ENCODE measurements at regions not wholly inside any gene's neighbourhood (a gene's known extent, or its start where the extent isn't known, plus 50 kb on each side); places are given as distances from the start of the nearest gene placed in this dataset.

DNA sequence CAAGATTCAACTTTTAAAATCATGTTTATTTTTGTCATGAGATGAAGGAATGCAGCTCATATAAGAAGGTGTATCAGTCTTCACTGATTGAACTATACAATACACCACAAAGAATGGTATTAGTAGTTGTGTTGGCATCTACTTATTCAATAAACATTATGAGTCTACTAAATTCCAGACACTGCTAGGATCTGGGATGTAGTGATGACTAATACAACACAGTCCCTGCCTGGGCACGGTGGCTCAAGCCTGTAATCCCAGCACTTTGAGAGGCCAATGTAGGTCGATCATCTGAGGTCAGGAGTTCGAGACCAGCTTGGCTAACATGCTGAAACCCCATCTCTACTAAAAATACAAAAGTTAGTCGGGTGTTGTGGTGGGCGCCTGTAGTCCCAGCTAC lies 171.4 kb upstream of the NFIB start:
- DNase-seq = no peak
- Histone ChIP-seq H3K4me1 (peaks cover 4% of the 10 kb centered on the region; the same call in 1 of the 2 replicates), H3K4me3 (ENCODE audit: low read depth, low read length) (no peak overlapping the region)

DNA sequence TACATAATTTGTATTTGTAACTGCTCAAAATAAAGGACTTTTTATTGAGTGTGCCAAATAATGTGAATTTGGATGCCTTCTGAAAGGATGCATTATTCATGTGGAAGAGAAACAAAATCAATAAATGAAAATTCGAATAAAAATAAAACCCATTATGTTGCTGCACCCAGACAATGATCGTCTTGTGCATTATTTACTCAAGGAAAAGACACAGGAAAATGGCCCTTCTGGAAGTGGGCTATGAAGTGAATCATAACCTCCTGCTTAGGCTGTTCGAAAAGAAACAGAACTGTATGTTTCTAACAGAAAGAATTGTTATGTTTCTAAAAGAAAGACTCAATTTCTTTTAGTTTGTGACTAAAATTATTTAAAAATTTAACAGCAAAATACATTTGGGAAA lies 168.9 kb upstream of the NFIB start:
- H3K4me1 ChIP-seq = peaks cover 4% of the 10 kb centered on the region; the same call in 1 of the 2 replicates
- TF ChIP-seq, protein P1, sequence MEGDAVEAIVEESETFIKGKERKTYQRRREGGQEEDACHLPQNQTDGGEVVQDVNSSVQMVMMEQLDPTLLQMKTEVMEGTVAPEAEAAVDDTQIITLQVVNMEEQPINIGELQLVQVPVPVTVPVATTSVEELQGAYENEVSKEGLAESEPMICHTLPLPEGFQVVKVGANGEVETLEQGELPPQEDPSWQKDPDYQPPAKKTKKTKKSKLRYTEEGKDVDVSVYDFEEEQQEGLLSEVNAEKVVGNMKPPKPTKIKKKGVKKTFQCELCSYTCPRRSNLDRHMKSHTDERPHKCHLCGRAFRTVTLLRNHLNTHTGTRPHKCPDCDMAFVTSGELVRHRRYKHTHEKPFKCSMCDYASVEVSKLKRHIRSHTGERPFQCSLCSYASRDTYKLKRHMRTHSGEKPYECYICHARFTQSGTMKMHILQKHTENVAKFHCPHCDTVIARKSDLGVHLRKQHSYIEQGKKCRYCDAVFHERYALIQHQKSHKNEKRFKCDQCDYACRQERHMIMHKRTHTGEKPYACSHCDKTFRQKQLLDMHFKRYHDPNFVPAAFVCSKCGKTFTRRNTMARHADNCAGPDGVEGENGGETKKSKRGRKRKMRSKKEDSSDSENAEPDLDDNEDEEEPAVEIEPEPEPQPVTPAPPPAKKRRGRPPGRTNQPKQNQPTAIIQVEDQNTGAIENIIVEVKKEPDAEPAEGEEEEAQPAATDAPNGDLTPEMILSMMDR (IDR thresholded peaks at IDR 0.05; ENCODE audit: low read depth, low read length) = no peak

More for the DNA sequence above, 171.4 kb upstream of the NFIB start:
- no peaks in the 10 kb centered on the region for H3K27me3 ChIP-seq
- TF ChIP-seq, protein P1 (IDR thresholded peaks at IDR 0.05; ENCODE audit: low read depth, low read length) = no peak
- H3K36me3 ChIP-seq = no peaks in the 10 kb centered on the region
- no peaks in the 10 kb centered on the region for H3K9me3 ChIP-seq

DNA sequence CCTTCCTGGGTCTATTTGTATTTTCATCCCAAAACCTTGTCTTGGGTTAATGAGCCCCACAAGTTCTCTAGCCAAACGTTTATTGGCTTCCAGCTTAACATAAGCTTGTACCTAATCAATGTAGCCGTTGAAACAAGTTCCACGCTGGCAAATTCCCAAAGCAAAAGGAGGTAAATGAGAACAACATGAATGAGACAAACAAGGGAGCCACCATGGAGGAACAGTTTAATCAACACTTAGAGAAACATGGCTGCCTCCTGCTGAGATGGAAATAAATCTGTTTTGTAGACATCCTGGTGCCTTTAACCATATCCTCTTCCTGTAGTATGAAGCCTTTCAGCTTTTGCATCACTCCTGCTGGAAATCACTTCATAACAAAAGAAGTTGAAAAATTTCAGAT lies 166.6 kb upstream of the NFIB start:
- H3K36me3 ChIP-seq = no peaks in the 10 kb centered on the region
- TF ChIP-seq, protein P1 (IDR thresholded peaks at IDR 0.05; ENCODE audit: low read depth, low read length) = no peak

More for the DNA sequence above, 168.9 kb upstream of the NFIB start:
- no peak overlapping the region for H3K4me3 ChIP-seq (ENCODE audit: low read depth, low read length)
- H3K9me3 ChIP-seq = no peaks in the 10 kb centered on the region
- no peaks in the 10 kb centered on the region for H3K36me3 ChIP-seq
- DNase-seq = no peak
- H3K27me3 ChIP-seq = no peaks in the 10 kb centered on the region

DNA sequence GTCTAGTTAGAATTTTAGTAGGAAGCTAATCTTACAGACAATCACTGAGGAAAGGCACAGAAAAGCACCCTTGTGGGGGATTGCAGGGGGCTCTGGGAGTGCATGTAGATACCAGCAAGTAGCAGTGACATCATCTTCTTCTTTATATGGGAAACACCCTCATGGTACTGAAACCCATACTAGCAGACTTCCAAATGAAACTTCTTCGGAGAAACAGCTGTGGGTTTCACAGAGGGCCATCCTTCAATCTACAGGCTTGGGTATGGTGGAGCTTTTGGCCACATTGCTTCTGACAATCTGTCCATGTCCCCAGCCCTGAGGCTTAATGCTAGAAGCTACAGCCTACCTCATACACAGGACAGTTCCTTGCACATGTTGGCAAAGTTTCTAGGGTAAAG lies 165.2 kb upstream of the NFIB start:
- Histone ChIP-seq H3K27me3 (no peaks in the 10 kb centered on the region), H3K36me3 (no peaks in the 10 kb centered on the region), H3K9me3 (no peaks in the 10 kb centered on the region), H3K4me3 (ENCODE audit: low read depth, low read length) (no peak overlapping the region), H3K4me1 (peaks cover 4% of the 10 kb centered on the region; the same call in 1 of the 2 replicates)
- DNase-seq = no peak
- TF ChIP-seq, protein P1 (IDR thresholded peaks at IDR 0.05; ENCODE audit: low read depth, low read length) = no peak

More for the DNA sequence above, 166.6 kb upstream of the NFIB start:
- Histone ChIP-seq H3K4me3 (ENCODE audit: low read depth, low read length) (no peak overlapping the region), H3K27me3 (no peaks in the 10 kb centered on the region), H3K9me3 (no peaks in the 10 kb centered on the region), H3K4me1 (peaks cover 4% of the 10 kb centered on the region; the same call in 1 of the 2 replicates)
- DNase-seq = no peak

DNA sequence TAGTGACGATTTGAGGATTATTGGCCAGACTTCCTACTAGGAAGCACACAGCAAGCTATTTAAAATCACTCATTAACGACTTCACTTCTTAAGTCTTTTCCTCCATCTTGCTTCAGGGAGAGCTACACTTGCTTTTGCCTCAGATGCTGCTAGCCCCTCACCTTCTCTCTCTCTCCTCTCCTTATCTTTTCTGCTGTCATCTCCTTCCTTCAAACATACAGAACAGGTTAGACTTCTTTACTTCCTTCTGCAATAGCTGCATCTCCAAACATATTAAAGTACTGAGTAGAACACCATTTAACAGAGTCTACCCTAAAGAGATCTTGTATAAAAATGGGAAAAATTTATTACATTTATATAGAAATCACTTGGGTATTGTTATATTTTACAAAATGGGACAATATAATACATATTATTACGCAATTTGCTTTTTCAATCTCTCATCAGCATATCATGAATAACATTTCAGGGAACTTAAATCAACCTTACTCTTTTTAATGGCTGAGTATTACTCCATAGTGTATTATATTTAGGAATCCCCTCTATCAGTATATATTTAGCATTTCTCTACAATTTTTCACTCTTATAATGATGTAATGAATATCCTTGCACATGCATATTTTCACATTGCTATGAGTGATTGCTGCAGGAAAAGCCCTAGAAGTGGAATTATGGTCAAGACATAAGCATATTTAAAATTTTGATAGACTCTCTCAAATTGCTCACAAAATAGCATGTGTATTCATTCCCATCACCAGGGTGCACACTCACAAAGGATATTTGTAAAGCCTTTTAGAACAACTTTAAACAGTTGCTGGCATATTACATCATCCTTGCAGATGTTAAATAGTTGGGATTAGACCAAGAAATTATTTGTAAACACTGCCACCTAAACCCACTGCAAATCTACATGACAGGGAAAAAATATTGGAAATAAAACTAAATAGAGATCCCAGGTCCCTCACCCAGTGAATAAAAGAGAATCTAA lies 164.5 kb upstream of the NFIB start:
- TF ChIP-seq, protein P1 (IDR thresholded peaks at IDR 0.05; ENCODE audit: low read depth, low read length) = no peak
- Histone ChIP-seq H3K4me1 (peaks cover 4% of the 10 kb centered on the region; the same call in 1 of the 2 replicates), H3K27me3 (no peaks in the 10 kb centered on the region), H3K4me3 (ENCODE audit: low read depth, low read length) (no peak overlapping the region), H3K9me3 (no peaks in the 10 kb centered on the region), H3K36me3 (no peaks in the 10 kb centered on the region)
- no peak for DNase-seq

DNA sequence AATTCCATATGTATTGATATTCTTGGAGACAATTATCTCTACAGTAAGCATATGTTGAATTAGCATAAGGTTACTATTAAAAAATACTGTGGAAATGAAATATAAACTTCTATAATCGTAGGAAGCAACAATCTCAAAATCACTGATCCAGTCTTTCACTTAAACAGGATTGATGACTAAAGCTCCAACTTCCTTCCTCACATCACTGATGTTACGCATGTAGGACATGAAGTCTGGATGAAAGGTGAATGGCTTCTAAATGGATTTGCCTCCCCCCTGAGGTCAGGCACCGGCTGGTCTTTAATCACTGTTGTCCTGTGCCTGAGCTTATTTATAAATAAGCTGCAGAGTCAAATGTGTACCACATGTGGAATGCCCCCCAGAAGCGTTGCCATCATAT lies 157.1 kb upstream of the NFIB start:
- H3K27me3 ChIP-seq = no peaks in the 10 kb centered on the region
- no peak for DNase-seq
- no peaks in the 10 kb centered on the region for H3K36me3 ChIP-seq
- TF ChIP-seq, protein P1 (IDR thresholded peaks at IDR 0.05; ENCODE audit: low read depth, low read length) = no peak
- H3K4me1 ChIP-seq = no peaks in the 10 kb centered on the region
- no peaks in the 10 kb centered on the region for H3K9me3 ChIP-seq
- H3K4me3 ChIP-seq (ENCODE audit: low read depth, low read length) = no peak overlapping the region

Data from BE2C (cell line).